KG1 (cell line): ENCODE measurements at regions not wholly inside any gene's neighbourhood (a gene's known extent, or its start where the extent isn't known, plus 50 kb on each side); places are given as distances from the start of the nearest gene placed in this dataset.

Source experiments
- DNase-seq: peaks from one replicate; lab custom pipeline; 2025; lab: John Stamatoyannopoulos, UW

DNA sequence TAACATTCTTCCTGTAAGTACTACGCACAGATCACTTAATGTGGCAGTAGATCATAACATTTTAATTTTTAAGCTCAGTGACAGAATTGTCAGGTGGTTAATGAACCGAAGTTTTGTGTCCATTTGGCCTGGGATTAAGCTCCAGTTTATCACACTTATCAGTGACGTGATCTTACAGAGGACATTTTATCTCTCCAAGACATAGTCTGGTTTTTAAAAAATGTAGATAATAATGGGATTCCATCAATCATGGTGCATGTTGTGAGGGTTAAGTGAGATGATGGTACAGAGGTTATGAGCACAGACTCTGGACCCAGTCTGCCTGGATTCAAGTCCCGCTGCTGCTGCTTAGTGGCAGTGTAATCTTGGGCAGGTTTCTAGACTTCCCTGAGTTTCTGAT is 66.0 kb upstream of the ZFAND5 start:
- DNase-seq: no peak

DNA sequence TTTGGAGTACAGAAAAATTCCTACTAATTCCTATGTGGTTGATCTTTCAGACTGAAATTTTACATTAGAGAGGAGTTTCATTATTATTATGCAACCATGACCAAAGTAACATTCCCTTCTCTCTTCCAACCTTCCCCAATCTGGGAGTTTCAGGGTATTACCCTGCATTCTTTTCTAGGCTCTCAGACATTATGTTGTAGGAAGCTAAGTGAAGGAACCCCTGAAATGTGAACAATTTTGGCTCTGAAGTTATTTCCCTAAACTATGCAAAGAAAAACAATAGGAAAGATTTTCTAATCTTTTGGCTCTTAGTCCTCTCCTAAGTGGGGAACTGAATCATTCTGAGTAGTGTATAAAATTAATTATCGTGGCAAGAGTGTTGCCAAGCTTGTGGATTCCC is 63.3 kb upstream of the ZFAND5 start:
- DNase-seq: no peak

DNA sequence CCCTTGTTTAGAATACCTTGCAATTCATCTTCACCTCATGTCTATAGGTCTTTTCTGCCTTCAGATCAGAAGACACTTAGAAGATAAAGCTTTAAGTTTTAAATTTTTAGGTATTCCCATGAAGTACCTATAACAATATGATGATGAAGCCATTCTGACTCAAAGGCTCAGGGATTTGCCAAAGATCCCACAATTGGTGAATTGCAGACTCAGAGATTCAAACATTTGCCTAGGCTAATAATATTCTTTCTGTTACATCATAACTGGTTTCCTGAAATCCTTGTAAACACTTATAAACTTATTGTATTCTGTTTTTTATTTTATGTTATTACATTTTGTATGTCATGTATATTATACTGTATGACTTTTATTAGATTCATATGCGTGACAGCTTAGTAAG is 62.8 kb upstream of the ZFAND5 start:
- DNase-seq: no peak

DNA sequence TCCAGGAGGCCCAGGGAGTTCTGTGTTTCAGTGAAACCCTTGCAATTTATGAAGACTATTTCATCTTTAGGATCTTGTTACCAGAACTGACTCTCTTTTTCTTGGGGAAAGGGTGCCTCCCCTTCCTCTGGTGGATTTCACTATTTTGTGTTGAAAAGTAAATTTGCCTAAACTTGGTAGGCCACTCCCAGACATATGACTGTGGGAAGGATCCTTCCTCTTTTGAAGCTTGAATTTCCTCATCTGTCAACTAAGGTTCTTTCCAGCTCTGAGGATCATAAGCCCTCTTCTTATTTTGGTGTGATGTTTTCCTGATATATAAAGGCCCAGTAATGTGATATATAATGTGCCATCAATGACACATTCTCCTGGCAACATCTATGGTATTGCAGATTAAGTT is 59.1 kb upstream of the ZFAND5 start:
- no peak for DNase-seq

DNA sequence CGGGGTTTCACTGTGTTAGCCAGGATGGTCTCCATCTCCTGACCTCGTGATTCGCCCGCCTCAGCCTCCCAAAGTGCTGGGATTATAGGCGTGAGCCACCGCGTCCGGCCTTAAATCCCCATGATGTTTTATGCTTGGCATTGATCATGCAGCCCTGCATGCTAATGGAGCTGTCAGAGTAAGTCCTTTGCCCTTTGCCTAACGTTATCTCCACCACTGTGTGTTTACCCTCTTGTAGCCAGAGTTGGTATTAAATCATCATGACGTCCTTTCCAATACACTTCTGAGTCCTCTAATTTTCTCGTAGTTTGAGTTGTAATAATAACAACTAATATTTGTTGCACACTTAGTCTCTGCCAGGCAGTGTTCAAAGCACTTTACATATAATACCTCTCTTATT is 57.2 kb upstream of the ZFAND5 start:
- DNase-seq: no peak

DNA sequence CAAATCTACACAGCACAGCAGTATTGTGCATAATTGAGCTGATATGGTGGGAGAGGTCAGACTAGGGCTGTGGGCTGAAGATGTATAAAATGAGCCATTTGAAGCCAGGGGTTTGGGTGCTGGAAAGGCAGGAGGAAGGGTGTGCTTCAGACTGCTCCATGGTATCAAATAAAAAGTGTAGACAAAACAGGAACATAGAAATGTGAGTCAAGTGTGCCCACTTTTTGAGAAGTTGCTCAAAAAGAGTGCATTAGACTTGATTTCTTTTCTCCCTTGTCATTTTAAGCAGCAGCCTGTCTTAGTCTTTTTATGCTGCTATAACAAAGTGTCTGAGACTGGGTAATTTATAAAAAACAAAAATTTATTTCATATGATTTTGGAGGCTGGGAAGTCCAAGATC is 55.8 kb upstream of the ZFAND5 start:
- no peak for DNase-seq

DNA sequence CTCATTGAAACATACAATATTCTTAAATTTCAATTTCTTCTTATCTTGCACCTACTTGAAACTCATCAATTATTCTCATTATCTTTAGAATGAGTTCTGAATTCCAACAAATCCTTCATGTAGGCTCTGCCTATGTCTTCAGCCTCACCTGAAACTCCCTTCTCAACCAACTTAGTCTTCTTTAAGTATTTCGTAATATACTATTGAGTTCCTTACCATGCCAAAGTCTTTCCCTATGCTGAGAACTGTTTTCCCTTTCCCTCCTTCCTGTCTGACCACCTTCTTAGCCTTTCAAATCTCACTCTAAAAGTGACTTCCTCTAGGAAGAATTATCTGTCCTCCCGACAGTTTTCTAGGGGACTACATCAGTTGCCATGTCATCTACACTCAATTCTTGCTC is 50.9 kb upstream of the ZFAND5 start:
- DNase-seq: no peak

DNA sequence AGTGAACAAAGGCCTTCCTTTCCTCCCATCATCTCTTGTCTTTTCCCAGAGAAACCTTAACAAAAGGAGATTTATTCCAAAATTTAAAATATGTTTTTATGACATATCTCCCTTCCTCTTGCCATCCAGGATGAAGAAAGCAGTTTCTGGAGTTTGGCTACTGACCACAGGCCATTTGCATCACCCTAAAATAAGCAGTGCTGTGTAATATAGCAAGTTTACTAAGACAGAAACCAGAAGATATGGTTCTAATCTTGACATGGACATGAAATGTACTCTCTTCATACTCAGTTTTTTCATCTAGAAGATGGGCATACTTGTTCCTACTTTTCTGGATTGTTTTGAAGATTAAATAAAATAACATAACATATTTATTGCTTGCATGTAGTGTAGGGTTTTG is 50.2 kb upstream of the ZFAND5 start:
- DNase-seq: no peak
